AG10803 (cell line): ENCODE measurements at regions not wholly inside any gene's neighbourhood (a gene's known extent, or its start where the extent isn't known, plus 50 kb on each side); places are given as distances from the start of the nearest gene placed in this dataset.

Experiments used
- DNase-seq: peaks from one replicate; pipeline ENCODE4 v3.0.0; 2010; ENCODE audit warnings: low read depth
- H3K4me3 ChIP-seq: 2 replicates; pipeline ENCODE4 v1.5.1; 2011; ENCODE audit warnings: mild to moderate bottlenecking, low read length, control low read depth
- TF ChIP-seq, protein P1 (sequence below): conservative IDR thresholded peaks from 2 replicates; pipeline ENCODE4 v1.5.1; 2011; ENCODE audit warnings: mild to moderate bottlenecking, low read length, control low read depth, inconsistent platforms

- TF ChIP-seq, protein P1, sequence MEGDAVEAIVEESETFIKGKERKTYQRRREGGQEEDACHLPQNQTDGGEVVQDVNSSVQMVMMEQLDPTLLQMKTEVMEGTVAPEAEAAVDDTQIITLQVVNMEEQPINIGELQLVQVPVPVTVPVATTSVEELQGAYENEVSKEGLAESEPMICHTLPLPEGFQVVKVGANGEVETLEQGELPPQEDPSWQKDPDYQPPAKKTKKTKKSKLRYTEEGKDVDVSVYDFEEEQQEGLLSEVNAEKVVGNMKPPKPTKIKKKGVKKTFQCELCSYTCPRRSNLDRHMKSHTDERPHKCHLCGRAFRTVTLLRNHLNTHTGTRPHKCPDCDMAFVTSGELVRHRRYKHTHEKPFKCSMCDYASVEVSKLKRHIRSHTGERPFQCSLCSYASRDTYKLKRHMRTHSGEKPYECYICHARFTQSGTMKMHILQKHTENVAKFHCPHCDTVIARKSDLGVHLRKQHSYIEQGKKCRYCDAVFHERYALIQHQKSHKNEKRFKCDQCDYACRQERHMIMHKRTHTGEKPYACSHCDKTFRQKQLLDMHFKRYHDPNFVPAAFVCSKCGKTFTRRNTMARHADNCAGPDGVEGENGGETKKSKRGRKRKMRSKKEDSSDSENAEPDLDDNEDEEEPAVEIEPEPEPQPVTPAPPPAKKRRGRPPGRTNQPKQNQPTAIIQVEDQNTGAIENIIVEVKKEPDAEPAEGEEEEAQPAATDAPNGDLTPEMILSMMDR = no peak
- H3K4me3 ChIP-seq = no peak overlapping the region
- no peak for DNase-seq
Observed at GRCh38 chr16:5838725-5839124, 741.1 kb upstream of the EEF2KMT start.

DNA sequence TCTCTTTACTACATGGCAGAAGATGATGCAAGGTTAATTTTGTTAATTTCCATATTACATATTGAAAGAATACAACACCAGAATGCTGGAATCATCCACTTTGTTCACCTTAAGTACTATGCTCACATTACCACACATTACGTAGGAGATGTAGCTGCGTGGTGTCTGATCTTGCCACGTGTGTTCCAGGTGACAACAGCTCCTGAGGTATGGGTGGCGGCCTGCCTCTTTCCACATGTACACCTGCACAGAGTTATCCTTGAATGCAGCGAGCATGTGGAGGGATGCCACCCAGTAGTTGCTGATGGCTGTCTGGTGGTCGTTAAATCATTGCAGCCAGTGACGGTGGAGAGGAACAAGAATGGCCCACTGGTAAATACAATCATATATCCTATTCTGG lies 740.5 kb upstream of the EEF2KMT start:
- DNase-seq = no peak
- TF ChIP-seq, protein P1 = no peak
- H3K4me3 ChIP-seq = no peak overlapping the region

DNA sequence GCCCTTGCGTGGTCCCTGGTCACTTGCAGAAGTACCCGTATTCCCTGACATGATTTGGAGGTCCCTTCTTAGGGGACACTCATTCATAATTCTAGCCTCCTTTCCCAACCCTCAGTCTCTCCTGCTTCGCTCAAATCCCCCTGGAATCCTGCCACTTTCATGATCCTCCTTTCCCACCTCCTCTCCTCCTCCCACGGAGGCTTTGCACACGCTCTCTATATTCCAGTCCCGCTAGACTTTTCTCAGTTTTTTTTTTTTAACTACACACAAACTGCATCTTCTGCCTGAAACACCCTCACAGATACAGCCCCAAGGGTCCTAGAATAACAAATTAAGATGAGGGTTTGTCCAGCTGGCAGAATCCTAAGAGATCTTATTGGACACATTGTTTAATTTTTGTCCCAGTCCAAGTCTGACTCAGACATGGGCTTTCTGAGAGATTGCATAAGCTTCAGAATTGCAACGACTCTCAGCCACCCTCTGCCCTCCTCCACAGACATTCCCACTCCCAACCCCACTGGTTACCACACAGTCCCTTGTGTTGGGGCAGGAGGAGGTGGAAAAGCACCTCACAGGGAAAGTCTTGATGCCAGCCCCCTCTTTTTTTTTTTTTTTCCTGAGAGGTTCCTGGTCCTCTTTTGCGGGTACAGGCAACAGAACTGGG lies 739.5 kb upstream of the EEF2KMT start:
- H3K4me3 ChIP-seq = no peak overlapping the region
- no peak for DNase-seq
- TF ChIP-seq, protein P1 = no peak

- TF ChIP-seq, protein P1 = no peak
- H3K4me3 ChIP-seq = no peak overlapping the region
Observed at GRCh38 chr16:5835876-5836275, 738.3 kb upstream of the EEF2KMT start.

GRCh38 chr16:5826332-5826731 lies 728.7 kb upstream of the EEF2KMT start:
- no peak overlapping the region for H3K4me3 ChIP-seq
- no peak for DNase-seq
- TF ChIP-seq, protein P1 = no peak

More at GRCh38 chr16:5835876-5836275, 738.3 kb upstream of the EEF2KMT start:
- DNase-seq = no peak

DNA sequence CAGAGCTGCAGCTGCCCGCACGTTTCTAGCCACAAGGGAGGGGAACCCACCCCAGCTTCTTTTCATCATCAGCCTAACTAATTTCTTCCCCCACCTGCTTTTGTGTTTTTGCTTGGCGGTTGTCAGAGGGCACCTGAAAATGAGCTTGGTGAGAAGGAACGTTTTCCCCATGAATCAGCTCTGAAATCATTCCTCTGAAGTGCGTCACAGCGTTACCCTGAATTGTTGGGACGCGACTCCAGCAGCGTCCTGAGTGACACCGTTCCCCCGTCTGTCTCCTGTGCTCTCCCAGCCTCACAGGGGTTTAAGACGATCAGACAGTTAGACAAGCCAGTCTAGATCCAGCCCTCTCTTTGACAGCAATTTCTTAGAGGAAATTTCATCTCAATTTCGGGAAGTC lies 722.9 kb upstream of the EEF2KMT start:
- H3K4me3 ChIP-seq = no peak overlapping the region
- TF ChIP-seq, protein P1 = no peak
- no peak for DNase-seq

DNA sequence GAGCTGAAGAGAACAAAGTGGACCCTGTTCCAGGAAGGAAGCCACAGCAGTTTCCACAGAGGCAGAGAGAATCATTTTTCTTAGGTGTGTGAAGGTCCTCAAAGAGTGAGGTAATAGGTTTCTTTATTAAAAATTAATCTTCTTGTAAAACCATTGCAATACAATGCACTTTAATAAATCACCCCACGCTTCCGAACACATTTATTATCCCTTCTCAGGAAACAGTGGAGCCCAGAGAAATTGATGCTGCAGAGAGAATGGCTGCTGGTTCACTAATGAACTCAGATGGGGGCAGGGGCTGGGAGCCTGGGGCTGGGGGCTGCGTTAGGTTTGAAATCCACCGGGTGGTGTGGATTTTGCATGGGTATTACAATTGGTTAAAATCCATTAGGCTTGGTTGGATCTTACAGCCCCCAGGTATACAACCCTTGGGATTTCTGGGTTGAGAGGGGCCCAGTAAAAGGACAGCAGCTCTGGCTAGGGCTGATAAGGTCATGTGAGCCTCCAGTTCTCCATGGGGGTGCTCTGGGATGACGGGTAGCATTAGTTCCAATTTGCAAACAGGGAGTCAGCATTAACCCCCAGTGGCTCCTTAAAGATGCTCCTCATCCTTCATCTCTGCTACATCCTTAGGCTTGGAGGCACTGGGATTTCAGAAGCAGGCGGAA lies 718.1 kb upstream of the EEF2KMT start:
- no peak for DNase-seq
- no peak overlapping the region for H3K4me3 ChIP-seq
- TF ChIP-seq, protein P1 = no peak
